ENCODE measurements at regions not wholly inside any gene's neighbourhood (a gene's known extent, or its start where the extent isn't known, plus 50 kb on each side); places are given as distances from the start of the nearest gene placed in this dataset.

DNA sequence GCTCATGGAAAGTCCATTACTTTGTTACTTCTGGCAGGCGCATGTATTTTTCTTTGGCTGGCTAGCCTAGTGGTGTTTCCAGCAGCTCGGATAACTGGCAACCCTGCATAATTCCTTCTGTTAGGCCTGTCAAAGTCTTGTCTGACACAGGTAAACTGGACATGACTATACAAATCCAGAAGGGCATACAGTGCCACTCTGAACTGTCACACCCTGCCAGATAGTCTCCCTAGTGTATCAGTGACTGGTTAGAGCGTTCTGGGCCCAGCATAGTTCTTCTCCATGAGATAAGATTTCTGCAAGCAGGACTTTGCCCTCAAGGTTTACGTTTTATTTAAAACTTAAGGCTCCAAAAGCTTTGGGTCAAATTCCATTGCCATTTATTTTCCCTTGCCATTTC is 177.7 kb upstream of the GORAB start:
- TF ChIP-seq, protein P1, sequence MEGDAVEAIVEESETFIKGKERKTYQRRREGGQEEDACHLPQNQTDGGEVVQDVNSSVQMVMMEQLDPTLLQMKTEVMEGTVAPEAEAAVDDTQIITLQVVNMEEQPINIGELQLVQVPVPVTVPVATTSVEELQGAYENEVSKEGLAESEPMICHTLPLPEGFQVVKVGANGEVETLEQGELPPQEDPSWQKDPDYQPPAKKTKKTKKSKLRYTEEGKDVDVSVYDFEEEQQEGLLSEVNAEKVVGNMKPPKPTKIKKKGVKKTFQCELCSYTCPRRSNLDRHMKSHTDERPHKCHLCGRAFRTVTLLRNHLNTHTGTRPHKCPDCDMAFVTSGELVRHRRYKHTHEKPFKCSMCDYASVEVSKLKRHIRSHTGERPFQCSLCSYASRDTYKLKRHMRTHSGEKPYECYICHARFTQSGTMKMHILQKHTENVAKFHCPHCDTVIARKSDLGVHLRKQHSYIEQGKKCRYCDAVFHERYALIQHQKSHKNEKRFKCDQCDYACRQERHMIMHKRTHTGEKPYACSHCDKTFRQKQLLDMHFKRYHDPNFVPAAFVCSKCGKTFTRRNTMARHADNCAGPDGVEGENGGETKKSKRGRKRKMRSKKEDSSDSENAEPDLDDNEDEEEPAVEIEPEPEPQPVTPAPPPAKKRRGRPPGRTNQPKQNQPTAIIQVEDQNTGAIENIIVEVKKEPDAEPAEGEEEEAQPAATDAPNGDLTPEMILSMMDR (IDR thresholded peaks at IDR 0.05): no peak
- no peak for TF ChIP-seq POLR2A (IDR thresholded peaks at IDR 0.05)
